ENCODE measurements at regions not wholly inside any gene's neighbourhood (a gene's known extent, or its start where the extent isn't known, plus 50 kb on each side); places are given as distances from the start of the nearest gene placed in this dataset.
"Not testable (repeated sequence)": the region's sequence is repeated elsewhere in the genome, so short reads cannot be mapped to it uniquely, and the experiment has no call there.

DNA sequence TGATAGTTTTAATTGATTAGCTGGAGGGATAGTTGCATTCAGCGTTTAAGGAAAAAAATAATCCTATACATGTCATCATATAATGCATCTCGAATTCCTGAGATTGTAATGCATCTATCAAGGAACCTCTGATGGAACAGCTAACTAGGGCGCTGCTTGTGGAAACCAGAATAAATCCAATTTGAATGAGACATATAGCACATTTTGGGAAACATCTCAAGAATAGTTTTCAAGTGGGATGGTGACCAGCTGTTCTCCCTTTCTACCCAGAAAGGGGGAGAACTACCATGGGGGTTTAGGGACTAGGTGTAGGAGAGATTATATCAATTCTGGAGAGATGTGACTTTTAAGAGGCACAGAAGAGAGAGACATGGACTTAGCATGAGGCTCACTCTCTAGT is 319.3 kb upstream of the BRINP1 start:
- WGBS, 2 donors (ENCODE audit: low coverage in 1 of 2) = 53 to 56% methylated on average over 3 of the region's 3 CpGs
- in situ Hi-C loops (cut with MboI; ENCODE audit: low pct_ligation_motif_present in 1 of 4, low pct_unique_long_range_greater_than_20kb in 1 of 4, low sequenced_read_pairs in 3 of 4) (loop anchor here in 2 of 4 donors (25.0 kb wide), 2 partner anchors 99 to 101 kb away; no protein-coding TSS in a partner anchor), intact Hi-C loops (cut with DNase I; ENCODE audit: low total_unique reads) (no loop called here)
- H3K27ac ChIP-seq = no peak overlapping the region
- no peaks in the 10 kb centered on the region for H3K27me3 ChIP-seq
- no peaks in the 10 kb centered on the region for H3K4me1 ChIP-seq
- H3K9me3 ChIP-seq = no peaks in the 10 kb centered on the region
- DNase-seq = no peak
- no peak overlapping the region for H3K4me3 ChIP-seq
- no peaks in the 10 kb centered on the region for H3K36me3 ChIP-seq
- TF ChIP-seq, protein P1, sequence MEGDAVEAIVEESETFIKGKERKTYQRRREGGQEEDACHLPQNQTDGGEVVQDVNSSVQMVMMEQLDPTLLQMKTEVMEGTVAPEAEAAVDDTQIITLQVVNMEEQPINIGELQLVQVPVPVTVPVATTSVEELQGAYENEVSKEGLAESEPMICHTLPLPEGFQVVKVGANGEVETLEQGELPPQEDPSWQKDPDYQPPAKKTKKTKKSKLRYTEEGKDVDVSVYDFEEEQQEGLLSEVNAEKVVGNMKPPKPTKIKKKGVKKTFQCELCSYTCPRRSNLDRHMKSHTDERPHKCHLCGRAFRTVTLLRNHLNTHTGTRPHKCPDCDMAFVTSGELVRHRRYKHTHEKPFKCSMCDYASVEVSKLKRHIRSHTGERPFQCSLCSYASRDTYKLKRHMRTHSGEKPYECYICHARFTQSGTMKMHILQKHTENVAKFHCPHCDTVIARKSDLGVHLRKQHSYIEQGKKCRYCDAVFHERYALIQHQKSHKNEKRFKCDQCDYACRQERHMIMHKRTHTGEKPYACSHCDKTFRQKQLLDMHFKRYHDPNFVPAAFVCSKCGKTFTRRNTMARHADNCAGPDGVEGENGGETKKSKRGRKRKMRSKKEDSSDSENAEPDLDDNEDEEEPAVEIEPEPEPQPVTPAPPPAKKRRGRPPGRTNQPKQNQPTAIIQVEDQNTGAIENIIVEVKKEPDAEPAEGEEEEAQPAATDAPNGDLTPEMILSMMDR (IDR thresholded peaks at IDR 0.05) = no peak
- no peak for TF ChIP-seq POLR2AphosphoS5 (IDR thresholded peaks at IDR 0.05)
- no peak for TF ChIP-seq POLR2A (IDR thresholded peaks at IDR 0.05)
- TF ChIP-seq EP300 (IDR thresholded peaks at IDR 0.05; ENCODE audit: low read depth) = no peak

DNA sequence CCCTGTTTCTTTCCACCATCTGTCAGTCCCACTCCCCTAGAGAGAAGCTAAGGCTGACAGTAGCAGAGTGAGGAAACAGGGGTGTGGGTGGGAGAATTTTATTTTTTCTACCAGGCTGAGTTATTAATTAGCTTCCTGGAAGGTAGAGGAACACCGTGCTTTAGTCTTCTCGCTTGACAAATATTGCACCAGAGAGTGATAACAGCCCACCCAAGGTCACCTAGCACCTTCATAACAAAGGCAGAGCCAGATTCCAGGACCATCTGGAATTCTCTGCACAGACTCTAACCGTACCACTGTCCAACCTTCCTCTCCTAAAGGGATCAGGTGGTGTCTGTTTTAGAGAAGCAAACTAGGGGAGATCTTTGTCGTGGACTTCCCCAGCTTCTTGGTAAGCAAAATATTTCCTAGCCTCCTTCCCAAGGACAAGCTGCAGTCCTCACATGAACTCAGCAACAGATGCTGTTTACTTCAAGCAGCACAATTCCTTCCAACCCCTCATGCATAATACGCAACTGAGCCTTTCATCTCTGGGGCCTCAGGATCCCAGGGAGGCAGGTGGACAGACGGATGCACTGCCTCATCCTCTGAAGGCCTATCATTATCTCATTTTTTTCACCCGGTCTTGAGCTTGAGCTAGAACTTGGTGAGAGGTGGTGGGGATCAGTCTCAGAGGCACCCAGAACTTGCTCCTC is 308.7 kb upstream of the BRINP1 start:
- in situ Hi-C loops (cut with MboI; ENCODE audit: low pct_ligation_motif_present in 1 of 4, low pct_unique_long_range_greater_than_20kb in 1 of 4, low sequenced_read_pairs in 3 of 4) (loop anchor here in 2 of 4 donors (25.0 kb wide), 2 partner anchors 91 to 109 kb away; no protein-coding TSS in a partner anchor), intact Hi-C loops (cut with DNase I; ENCODE audit: low total_unique reads) (no loop called here)
- no peaks in the 10 kb centered on the region for H3K4me1 ChIP-seq
- H3K4me3 ChIP-seq = no peak overlapping the region
- no peaks in the 10 kb centered on the region for H3K36me3 ChIP-seq
- no peaks in the 10 kb centered on the region for H3K27me3 ChIP-seq
- no peaks in the 10 kb centered on the region for H3K9me3 ChIP-seq
- no peak overlapping the region for H3K27ac ChIP-seq
- TF ChIP-seq, protein P1 (IDR thresholded peaks at IDR 0.05) = no peak
- TF ChIP-seq EP300 (IDR thresholded peaks at IDR 0.05; ENCODE audit: low read depth) (no peak), POLR2A (IDR thresholded peaks at IDR 0.05) (no peak), POLR2AphosphoS5 (IDR thresholded peaks at IDR 0.05) (no peak)
- WGBS, 2 donors (ENCODE audit: low coverage in 1 of 2) = 73% methylated on average over 7 of the region's 7 CpGs; no CpG with 5 or more reads in 1 of the 2 donors
- DNase-seq = no peak

DNA sequence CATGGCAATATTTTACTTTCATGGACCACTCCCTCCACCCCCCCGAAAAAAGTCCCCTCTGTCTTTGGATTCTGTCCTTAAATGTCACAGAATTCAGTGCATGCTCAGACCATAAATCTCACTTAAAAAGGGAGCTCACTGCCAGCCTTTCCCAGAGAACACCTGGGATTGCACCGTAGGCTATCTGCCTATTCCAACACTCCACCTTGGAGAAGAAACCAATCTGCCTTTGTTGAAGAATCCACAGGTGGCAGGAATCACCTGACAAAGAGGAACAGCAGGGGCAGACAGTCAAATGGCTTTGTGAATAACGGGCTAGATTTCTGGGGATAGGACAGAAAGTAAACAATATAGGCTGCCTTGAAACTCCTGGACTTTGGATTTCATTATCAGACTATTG is 306.7 kb upstream of the BRINP1 start:
- TF ChIP-seq, protein P1 (IDR thresholded peaks at IDR 0.05) = no peak
- intact Hi-C loops (cut with DNase I; ENCODE audit: low total_unique reads) = no loop called here
- in situ Hi-C loops (cut with MboI; ENCODE audit: low pct_ligation_motif_present in 1 of 4, low pct_unique_long_range_greater_than_20kb in 1 of 4, low sequenced_read_pairs in 3 of 4) = loop anchor here in 2 of 4 donors (25.0 kb wide), 2 partner anchors 89 to 111 kb away; no protein-coding TSS in a partner anchor

DNA sequence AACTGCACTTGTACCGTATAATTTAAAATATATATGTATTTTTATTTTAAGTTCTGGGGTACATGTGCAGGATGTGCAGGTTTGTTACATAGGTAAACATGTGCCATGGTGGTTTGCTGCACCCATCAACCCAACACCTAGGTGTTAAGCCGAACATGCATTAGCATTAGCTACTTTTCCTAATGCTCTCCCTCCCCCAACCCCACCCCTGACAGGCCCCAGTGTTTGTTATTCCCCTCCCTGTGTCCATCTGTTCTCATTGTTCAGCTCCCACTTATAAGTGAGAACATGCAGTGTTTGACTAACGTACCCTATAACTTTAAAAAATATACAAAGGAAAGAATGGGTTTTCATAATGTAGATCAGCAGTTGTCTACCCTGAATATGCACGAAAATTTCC is 303.5 kb upstream of the BRINP1 start:
- H3K4me3 ChIP-seq; H3K9me3 ChIP-seq; DNase-seq; intact Hi-C loops (cut with DNase I; ENCODE audit: low total_unique reads); in situ Hi-C loops (cut with MboI; ENCODE audit: low pct_ligation_motif_present in 1 of 4, low pct_unique_long_range_greater_than_20kb in 1 of 4, low sequenced_read_pairs in 3 of 4); H3K27me3 ChIP-seq; H3K4me1 ChIP-seq; H3K27ac ChIP-seq; H3K36me3 ChIP-seq: not testable (repeated sequence)
- WGBS, 2 donors (ENCODE audit: low coverage in 1 of 2) = 66% methylated on average over 4 of the region's 4 CpGs

More for the DNA sequence above, 306.7 kb upstream of the BRINP1 start:
- H3K27me3 ChIP-seq = no peaks in the 10 kb centered on the region
- no peak for DNase-seq
- no peak overlapping the region for H3K4me3 ChIP-seq
- 15 to 25% methylated on average over 2 to 3 of the region's 3 CpGs for WGBS, 2 donors (ENCODE audit: low coverage in 1 of 2)
- no peaks in the 10 kb centered on the region for H3K9me3 ChIP-seq
- no peak overlapping the region for H3K27ac ChIP-seq
- no peaks in the 10 kb centered on the region for H3K36me3 ChIP-seq
- no peaks in the 10 kb centered on the region for H3K4me1 ChIP-seq

DNA sequence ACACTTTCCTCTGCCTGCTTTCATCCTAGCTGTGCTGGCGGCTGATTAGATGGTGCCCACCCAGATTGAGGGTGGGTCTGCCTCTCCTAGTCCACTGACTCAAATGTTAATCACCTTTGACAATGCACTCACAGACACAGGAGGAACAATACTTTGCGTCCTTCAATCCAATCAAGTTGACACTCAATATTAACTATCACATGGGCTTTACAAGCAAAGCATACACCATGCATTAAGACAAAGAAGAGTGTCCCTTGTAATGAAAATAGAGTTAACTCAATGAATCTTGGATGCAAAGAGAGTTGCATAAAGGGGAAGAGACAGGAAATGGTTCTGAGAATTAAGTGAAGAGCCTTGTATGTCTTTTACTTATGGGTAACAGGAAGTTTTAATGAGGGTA is 298.7 kb upstream of the BRINP1 start:
- WGBS, 2 donors (ENCODE audit: low coverage in 1 of 2) = 80% methylated on average over 1 to 2 of the region's 2 CpGs
- no peaks in the 10 kb centered on the region for H3K4me1 ChIP-seq
- no peaks in the 10 kb centered on the region for H3K36me3 ChIP-seq
- in situ Hi-C loops (cut with MboI; ENCODE audit: low pct_ligation_motif_present in 1 of 4, low pct_unique_long_range_greater_than_20kb in 1 of 4, low sequenced_read_pairs in 3 of 4) (no loop called here), intact Hi-C loops (cut with DNase I; ENCODE audit: low total_unique reads) (no loop called here)
- no peak overlapping the region for H3K27ac ChIP-seq
- TF ChIP-seq POLR2AphosphoS5 (IDR thresholded peaks at IDR 0.05) (no peak), EP300 (IDR thresholded peaks at IDR 0.05; ENCODE audit: low read depth) (no peak), POLR2A (IDR thresholded peaks at IDR 0.05) (no peak)
- TF ChIP-seq, protein P1 (IDR thresholded peaks at IDR 0.05) = no peak
- no peaks in the 10 kb centered on the region for H3K9me3 ChIP-seq
- no peak for DNase-seq
- H3K4me3 ChIP-seq = no peak overlapping the region
- H3K27me3 ChIP-seq = no peaks in the 10 kb centered on the region
